HL-60 (cell line): ENCODE measurements at regions not wholly inside any gene's neighbourhood (a gene's known extent, or its start where the extent isn't known, plus 50 kb on each side); places are given as distances from the start of the nearest gene placed in this dataset.

Source experiments
- GABPA ChIP-seq: IDR thresholded peaks from 2 replicates; pipeline ENCODE4 v1.6.1; 2012; ENCODE audit warnings: low read depth
- POLR2AphosphoS5 ChIP-seq: IDR thresholded peaks from 2 replicates; pipeline ENCODE4 v1.6.1; 2012; ENCODE audit warnings: low read depth
- TF ChIP-seq, protein P1 (sequence below): IDR thresholded peaks from one replicate; pipeline ENCODE4 v1.5.1; 2011; ENCODE audit warnings: low read length, control low read depth, inconsistent platforms; ENCODE audit not compliant: insufficient read depth

DNA sequence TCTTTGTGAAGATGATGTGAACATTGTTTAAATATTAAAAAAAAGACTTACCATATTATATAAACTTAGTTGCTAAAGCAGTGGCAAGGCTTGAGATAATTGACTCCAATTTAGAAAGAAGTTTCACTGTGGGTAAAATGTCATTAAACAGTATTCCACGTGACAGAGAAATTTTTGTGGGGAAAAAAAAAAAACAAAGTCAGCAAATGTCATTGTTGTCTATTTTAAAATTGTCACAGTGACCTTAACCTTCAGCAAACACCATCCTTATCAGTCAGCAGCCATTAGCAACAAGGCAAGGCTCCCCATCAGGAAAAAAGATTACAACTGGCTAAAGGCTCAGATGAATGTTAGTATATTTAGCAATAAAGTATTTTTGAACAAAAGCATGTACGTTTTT lies 99.3 kb upstream of the CDH18 start:
- TF ChIP-seq, protein P1, sequence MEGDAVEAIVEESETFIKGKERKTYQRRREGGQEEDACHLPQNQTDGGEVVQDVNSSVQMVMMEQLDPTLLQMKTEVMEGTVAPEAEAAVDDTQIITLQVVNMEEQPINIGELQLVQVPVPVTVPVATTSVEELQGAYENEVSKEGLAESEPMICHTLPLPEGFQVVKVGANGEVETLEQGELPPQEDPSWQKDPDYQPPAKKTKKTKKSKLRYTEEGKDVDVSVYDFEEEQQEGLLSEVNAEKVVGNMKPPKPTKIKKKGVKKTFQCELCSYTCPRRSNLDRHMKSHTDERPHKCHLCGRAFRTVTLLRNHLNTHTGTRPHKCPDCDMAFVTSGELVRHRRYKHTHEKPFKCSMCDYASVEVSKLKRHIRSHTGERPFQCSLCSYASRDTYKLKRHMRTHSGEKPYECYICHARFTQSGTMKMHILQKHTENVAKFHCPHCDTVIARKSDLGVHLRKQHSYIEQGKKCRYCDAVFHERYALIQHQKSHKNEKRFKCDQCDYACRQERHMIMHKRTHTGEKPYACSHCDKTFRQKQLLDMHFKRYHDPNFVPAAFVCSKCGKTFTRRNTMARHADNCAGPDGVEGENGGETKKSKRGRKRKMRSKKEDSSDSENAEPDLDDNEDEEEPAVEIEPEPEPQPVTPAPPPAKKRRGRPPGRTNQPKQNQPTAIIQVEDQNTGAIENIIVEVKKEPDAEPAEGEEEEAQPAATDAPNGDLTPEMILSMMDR = no peak
- TF ChIP-seq POLR2AphosphoS5 (no peak), GABPA (no peak)
